Esophagus squamous epithelium (tissue), 4 donors: ENCODE measurements at regions not wholly inside any gene's neighbourhood (a gene's known extent, or its start where the extent isn't known, plus 50 kb on each side); places are given as distances from the start of the nearest gene placed in this dataset.

Experiments
- POLR2A ChIP-seq, 4 donors: fragments of 450-650 bp; IDR thresholded peaks; one replicate each; pipeline ENCODE4 v1.6.1; 2017; ENCODE audit warnings: antibody characterized with exemption in 4 of 4, mild to moderate bottlenecking in 4 of 4, moderate library complexity in 3 of 4
- TF ChIP-seq, protein P1 (sequence below), 6 experiments: fragments of 450-650 bp in 4 of 6; fragments of 200-600 bp in 2 of 6; sonication (generic) in 2 of 6; IDR thresholded peaks; one replicate each; pipeline ENCODE4 v1.5.1; 2016 to 2019; ENCODE audit warnings: antibody characterized with exemption in 6 of 6, mild to moderate bottlenecking in 4 of 6, moderate library complexity in 4 of 6

- TF ChIP-seq, protein P1, sequence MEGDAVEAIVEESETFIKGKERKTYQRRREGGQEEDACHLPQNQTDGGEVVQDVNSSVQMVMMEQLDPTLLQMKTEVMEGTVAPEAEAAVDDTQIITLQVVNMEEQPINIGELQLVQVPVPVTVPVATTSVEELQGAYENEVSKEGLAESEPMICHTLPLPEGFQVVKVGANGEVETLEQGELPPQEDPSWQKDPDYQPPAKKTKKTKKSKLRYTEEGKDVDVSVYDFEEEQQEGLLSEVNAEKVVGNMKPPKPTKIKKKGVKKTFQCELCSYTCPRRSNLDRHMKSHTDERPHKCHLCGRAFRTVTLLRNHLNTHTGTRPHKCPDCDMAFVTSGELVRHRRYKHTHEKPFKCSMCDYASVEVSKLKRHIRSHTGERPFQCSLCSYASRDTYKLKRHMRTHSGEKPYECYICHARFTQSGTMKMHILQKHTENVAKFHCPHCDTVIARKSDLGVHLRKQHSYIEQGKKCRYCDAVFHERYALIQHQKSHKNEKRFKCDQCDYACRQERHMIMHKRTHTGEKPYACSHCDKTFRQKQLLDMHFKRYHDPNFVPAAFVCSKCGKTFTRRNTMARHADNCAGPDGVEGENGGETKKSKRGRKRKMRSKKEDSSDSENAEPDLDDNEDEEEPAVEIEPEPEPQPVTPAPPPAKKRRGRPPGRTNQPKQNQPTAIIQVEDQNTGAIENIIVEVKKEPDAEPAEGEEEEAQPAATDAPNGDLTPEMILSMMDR (IDR thresholded peaks at IDR 0.05): no peak
- no peak for TF ChIP-seq POLR2A (IDR thresholded peaks at IDR 0.05)
Observed at GRCh38 chr6:25192590-25193459, 86.3 kb upstream of the CARMIL1 start.
